SU-DHL-6 (cell line): ENCODE measurements at regions not wholly inside any gene's neighbourhood (a gene's known extent, or its start where the extent isn't known, plus 50 kb on each side); places are given as distances from the start of the nearest gene placed in this dataset.

Source experiments
- EZH2phosphoT487 ChIP-seq: fragments of 200-600 bp; sonication (generic), shearing (Covaris generic); conservative IDR thresholded peaks from 2 replicates; pipeline ENCODE4 v1.6.1; 2018; ENCODE audit warnings: mild to moderate bottlenecking, antibody characterized with exemption, low read length, moderate library complexity, mixed read lengths
- TF ChIP-seq, protein P1 (sequence below): fragments of 200-600 bp; sonication (generic); IDR thresholded peaks from one replicate; pipeline ENCODE4 v1.5.1; 2017; ENCODE audit warnings: antibody characterized with exemption, mild to moderate bottlenecking, low read length, moderate library complexity; ENCODE audit not compliant: insufficient read depth, poor library complexity, severe bottlenecking

DNA sequence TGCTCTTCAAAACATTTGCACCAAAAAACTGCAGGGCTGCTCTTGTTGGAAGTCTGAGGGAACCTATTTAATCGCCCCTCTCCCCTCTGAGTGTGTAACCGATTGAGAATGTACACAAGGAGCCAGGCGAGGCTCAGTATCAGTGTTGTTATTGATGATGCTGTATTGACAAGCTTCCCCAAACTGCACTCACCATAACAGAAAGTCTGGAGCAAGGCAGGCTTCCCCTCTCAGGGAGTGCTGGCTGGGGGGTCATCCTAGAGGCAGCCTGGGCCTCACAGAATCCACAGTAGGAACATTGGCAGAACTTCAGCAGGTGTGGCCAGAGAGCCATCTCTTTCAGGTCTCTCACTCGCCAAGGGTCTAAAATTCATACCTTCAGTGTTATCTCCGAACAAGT, 58.1 kb upstream of the TUNAR start:
- TF ChIP-seq, protein P1, sequence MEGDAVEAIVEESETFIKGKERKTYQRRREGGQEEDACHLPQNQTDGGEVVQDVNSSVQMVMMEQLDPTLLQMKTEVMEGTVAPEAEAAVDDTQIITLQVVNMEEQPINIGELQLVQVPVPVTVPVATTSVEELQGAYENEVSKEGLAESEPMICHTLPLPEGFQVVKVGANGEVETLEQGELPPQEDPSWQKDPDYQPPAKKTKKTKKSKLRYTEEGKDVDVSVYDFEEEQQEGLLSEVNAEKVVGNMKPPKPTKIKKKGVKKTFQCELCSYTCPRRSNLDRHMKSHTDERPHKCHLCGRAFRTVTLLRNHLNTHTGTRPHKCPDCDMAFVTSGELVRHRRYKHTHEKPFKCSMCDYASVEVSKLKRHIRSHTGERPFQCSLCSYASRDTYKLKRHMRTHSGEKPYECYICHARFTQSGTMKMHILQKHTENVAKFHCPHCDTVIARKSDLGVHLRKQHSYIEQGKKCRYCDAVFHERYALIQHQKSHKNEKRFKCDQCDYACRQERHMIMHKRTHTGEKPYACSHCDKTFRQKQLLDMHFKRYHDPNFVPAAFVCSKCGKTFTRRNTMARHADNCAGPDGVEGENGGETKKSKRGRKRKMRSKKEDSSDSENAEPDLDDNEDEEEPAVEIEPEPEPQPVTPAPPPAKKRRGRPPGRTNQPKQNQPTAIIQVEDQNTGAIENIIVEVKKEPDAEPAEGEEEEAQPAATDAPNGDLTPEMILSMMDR = no peak
- TF ChIP-seq EZH2phosphoT487 = no peak
